SH-SY5Y (cell line): ENCODE measurements at regions not wholly inside any gene's neighbourhood (a gene's known extent, or its start where the extent isn't known, plus 50 kb on each side); places are given as distances from the start of the nearest gene placed in this dataset.

Source experiments
- GATA2 ChIP-seq: IDR thresholded peaks from 2 replicates; pipeline ENCODE4 v1.6.1; 2011; ENCODE audit warnings: mild to moderate bottlenecking, low read depth, low read length
- GATA3 ChIP-seq: IDR thresholded peaks from 2 replicates; pipeline ENCODE4 v1.6.1; 2011; ENCODE audit warnings: low read depth, mild to moderate bottlenecking, low read length, moderate library complexity

DNA sequence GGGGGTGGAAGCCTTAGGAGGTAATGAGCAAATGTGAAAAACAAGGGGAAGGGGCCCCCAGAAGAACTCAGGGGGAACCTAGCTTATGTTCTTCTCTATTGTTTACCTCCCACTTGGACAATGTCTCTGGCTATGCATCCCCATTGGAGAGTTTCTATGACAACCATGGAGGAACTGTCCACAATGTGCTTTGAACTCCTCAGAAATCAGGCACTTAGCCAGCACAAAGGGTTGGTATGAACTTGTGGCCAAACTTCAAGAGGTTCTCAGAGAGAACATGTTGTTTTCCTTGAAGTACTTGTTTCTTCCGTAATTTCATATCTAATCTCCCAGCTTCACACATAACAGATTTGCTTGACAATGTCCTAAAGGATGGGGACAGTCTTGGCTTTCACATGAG, 202.8 kb upstream of the PELI2 start:
- TF ChIP-seq GATA3 (no peak), GATA2 (no peak)
